Amniotic epithelial cell (primary cell): ENCODE measurements at regions not wholly inside any gene's neighbourhood (a gene's known extent, or its start where the extent isn't known, plus 50 kb on each side); places are given as distances from the start of the nearest gene placed in this dataset.
"Not testable (repeated sequence)": the region's sequence is repeated elsewhere in the genome, so short reads cannot be mapped to it uniquely, and the experiment has no call there.

Experiments
- DNase-seq: peaks from one replicate; pipeline ENCODE4 v3.0.0-alpha.2; 2010; ENCODE audit warnings: low read depth

GRCh38 chr18:76720683-76721082 lies 101.7 kb upstream of the ZNF236 start:
- DNase-seq = peak; percentile 37

- no peak for DNase-seq
Observed at GRCh38 chr18:76715012-76715610, 107.2 kb upstream of the ZNF236 start.

- no peak for DNase-seq
Observed at GRCh38 chr18:76713432-76713831, 108.9 kb upstream of the ZNF236 start.

GRCh38 chr18:76712511-76713140 lies 109.7 kb upstream of the ZNF236 start:
- DNase-seq = no peak

GRCh38 chr18:76710646-76711520 lies 111.5 kb upstream of the ZNF236 start:
- no peak for DNase-seq

- DNase-seq = peak; percentile 61
Observed at GRCh38 chr18:76709659-76710645, 112.4 kb upstream of the ZNF236 start.

- DNase-seq = no peak
Observed at GRCh38 chr18:76708722-76709353, 113.5 kb upstream of the ZNF236 start.

- no peak for DNase-seq
Observed at GRCh38 chr18:76708071-76708721, 114.2 kb upstream of the ZNF236 start.

- no peak for DNase-seq
Observed at GRCh38 chr18:76707534-76707933, 114.8 kb upstream of the ZNF236 start.

- not testable (repeated sequence) for DNase-seq
Observed at GRCh38 chr18:76704589-76704988, 117.8 kb upstream of the ZNF236 start.

GRCh38 chr18:76699923-76700322 lies 122.4 kb upstream of the ZNF236 start:
- DNase-seq = peak; percentile 72

GRCh38 chr18:76697441-76697901 lies 124.9 kb upstream of the ZNF236 start:
- DNase-seq = peak; percentile 38

- peak; percentile 36 for DNase-seq
Observed at GRCh38 chr18:76691800-76692199, 130.6 kb upstream of the ZNF236 start.

- DNase-seq = peak; percentile 13
Observed at GRCh38 chr18:76689646-76690264, 132.6 kb upstream of the ZNF236 start.

- peak; percentile 42 for DNase-seq
Observed at GRCh38 chr18:76688724-76689472, 133.5 kb upstream of the ZNF236 start.

- DNase-seq = peak; percentile 41
Observed at GRCh38 chr18:76687304-76687962, 134.9 kb upstream of the ZNF236 start.

- DNase-seq = peak; percentile 64
Observed at GRCh38 chr18:76686737-76687231, 135.6 kb upstream of the ZNF236 start.

GRCh38 chr18:76685860-76686259 lies 136.5 kb upstream of the ZNF236 start:
- DNase-seq = no peak

- no peak for DNase-seq
Observed at GRCh38 chr18:76685402-76685801, 137.0 kb upstream of the ZNF236 start.
